Ovary (tissue), 7 donors: ENCODE measurements at regions not wholly inside any gene's neighbourhood (a gene's known extent, or its start where the extent isn't known, plus 50 kb on each side); places are given as distances from the start of the nearest gene placed in this dataset.

Experiments used
- DNase-seq, 5 donors: peaks; one replicate each; pipeline ENCODE4 v3.0.0-alpha.2; 2019 to 2020
- H3K27ac ChIP-seq, 2 donors: fragments of 200-600 bp; one replicate each; pipeline versions ENCODE4 v1.5.1 to v1.8.0; 2019 to 2022
- H3K27me3 ChIP-seq: fragments of 200-600 bp; one replicate; pipeline ENCODE4 v1.8.0; 2022
- H3K36me3 ChIP-seq: fragments of 200-600 bp; sonication (generic); one replicate; pipeline ENCODE4 v1.5.1; 2019
- H3K4me1 ChIP-seq: one replicate; pipeline ENCODE4 v1.8.1; 2013; ENCODE audit warnings: mild to moderate bottlenecking, moderate library complexity; ENCODE audit not compliant: insufficient read depth
- H3K4me3 ChIP-seq: fragments of 200-600 bp; sonication (generic); one replicate; pipeline ENCODE4 v1.5.1; 2017
- H3K9me3 ChIP-seq, 2 donors: fragments of 200-600 bp in 1 of 2; sonication (generic) in 1 of 2; one replicate each; pipeline versions ENCODE4 v1.5.1 to v1.8.1; 2013 to 2019; ENCODE audit warnings: mild to moderate bottlenecking in 1 of 2, moderate library complexity in 1 of 2
- EP300 ChIP-seq: sonication (generic); formaldehyde crosslinking; IDR thresholded peaks from one replicate; pipeline ENCODE4 v1.6.1; 2017; ENCODE audit warnings: antibody characterized with exemption
- POLR2A ChIP-seq: fragments of 450-650 bp; IDR thresholded peaks from one replicate; pipeline ENCODE4 v1.6.1; 2017; ENCODE audit warnings: antibody characterized with exemption, mild to moderate bottlenecking, moderate library complexity
- WGBS, 3 donors: extraction: QIAGEN DNeasy Blood & Tissue Kit in 1 of 3; methylation state at CpG; one replicate each; pipeline versions ENCODE4 v1.1.5 to v1.1.7; 2013 to 2017; 5-methylcytosine and 5-hydroxymethylcytosine counted together
- intact Hi-C, 4 donors: fragments of 100-400 bp; cut with DNase I; formaldehyde crosslinking; loops; one replicate each; pipeline versions ENCODE4 v1.11.0 to v1.15.1; 2022 to 2023
- TF ChIP-seq, protein P1 (sequence below), 3 donors: fragments of 450-650 bp in 2 of 3; fragments of 200-600 bp in 1 of 3; IDR thresholded peaks; one replicate each; pipeline versions ENCODE4 v1.5.1 to v1.8.0; 2016 to 2022; ENCODE audit warnings: antibody characterized with exemption in 3 of 3, mild to moderate bottlenecking in 1 of 3
- donor health status: DM: no; HTN: no; CAD: no; lungs with moderate emphysema.
- donor health status: DM: no; HTN: no; CAD: no.
- donor health status: Bipolar disorder and iron deficiency.
- donor health status: DM: no; HTN: no; CAD: no.
- donor health status: DM: yes; HTN: yes; CAD: no.

DNA sequence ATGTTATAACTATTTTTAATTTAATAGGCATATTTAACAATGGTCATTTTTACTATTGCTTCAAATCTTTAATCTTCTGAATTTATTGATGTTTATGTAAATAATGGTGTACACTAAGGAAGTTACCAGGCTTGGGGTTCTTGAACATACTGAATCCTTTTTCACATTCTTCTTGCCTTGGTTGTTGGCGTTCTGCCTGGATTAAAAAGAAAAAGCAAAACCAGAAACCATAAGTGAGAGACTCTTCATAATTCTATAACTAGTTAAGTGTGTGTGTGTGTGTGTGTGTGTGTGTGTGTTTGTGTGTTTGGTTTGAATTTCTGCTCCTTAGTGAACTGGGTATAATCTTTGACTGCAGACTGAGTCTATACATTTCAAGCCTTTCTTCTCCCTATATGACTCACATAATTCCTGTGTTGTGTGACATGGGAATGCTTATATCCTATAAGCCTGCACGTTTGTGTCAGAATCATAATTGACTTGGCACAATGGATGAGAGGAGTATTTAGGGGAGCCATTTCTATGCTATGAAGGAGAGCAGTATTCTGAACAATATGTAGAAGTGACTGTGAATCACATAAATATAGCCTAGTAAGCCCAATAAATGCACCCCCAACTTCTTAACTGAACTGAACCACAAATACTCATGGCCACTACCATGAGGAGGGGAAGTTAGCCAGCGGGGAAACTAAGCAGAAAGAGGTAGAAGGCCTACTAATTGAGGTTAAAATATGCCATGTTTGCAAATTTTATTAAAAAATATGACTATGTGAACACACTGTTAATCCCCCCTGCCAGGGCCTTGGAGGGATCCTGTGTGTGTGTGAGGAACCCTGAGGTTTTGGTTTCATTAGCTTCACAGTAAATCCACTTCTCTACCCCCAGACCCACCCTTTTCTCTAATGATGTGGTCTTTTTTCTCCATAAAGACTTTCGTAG lies 425.5 kb downstream of the BCKDHB start:
- no peaks in the 10 kb centered on the region for H3K27me3 ChIP-seq
- no peaks in the 10 kb centered on the region for H3K4me1 ChIP-seq
- WGBS, 3 donors = 73 to 83% (median 82%) methylated on average over 4 of the region's 4 CpGs
- DNase-seq = no peak
- H3K36me3 ChIP-seq = no peaks in the 10 kb centered on the region
- TF ChIP-seq EP300 (no peak), POLR2A (no peak)
- TF ChIP-seq, protein P1, sequence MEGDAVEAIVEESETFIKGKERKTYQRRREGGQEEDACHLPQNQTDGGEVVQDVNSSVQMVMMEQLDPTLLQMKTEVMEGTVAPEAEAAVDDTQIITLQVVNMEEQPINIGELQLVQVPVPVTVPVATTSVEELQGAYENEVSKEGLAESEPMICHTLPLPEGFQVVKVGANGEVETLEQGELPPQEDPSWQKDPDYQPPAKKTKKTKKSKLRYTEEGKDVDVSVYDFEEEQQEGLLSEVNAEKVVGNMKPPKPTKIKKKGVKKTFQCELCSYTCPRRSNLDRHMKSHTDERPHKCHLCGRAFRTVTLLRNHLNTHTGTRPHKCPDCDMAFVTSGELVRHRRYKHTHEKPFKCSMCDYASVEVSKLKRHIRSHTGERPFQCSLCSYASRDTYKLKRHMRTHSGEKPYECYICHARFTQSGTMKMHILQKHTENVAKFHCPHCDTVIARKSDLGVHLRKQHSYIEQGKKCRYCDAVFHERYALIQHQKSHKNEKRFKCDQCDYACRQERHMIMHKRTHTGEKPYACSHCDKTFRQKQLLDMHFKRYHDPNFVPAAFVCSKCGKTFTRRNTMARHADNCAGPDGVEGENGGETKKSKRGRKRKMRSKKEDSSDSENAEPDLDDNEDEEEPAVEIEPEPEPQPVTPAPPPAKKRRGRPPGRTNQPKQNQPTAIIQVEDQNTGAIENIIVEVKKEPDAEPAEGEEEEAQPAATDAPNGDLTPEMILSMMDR (IDR thresholded peaks at IDR 0.05) = no peak
- no peak overlapping the region for H3K4me3 ChIP-seq
- no peaks in the 10 kb centered on the region for H3K9me3 ChIP-seq
- intact Hi-C loops = no loop called here
- no peak overlapping the region for H3K27ac ChIP-seq

- intact Hi-C loops = no loop called here
Observed at GRCh38 chr6:80530103-80530502, 423.6 kb downstream of the BCKDHB start.

DNA sequence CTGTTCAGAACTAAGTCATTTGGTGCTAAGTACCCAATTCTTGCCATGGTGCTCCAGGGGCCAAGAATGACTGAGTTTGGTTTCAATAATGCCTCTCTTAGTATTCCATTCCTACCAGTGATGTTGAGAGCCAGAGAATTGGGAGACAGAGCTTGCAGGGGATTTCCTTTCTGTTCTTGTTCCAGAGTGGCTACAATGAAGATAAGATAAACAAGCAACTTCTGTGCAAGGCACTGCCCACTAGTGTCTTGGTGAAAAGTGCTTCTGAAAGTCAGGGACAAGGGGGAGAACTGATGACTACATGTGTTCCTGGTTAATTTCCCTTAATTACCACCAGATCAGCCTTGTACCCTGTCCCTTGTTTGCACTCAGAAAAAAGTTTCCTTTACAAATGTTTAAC lies 421.6 kb downstream of the BCKDHB start:
- no peak for DNase-seq
- no peaks in the 10 kb centered on the region for H3K27me3 ChIP-seq
- no peaks in the 10 kb centered on the region for H3K36me3 ChIP-seq
- no peak overlapping the region for H3K4me3 ChIP-seq
- no peak overlapping the region for H3K27ac ChIP-seq
- H3K9me3 ChIP-seq = no peaks in the 10 kb centered on the region
- intact Hi-C loops = no loop called here
- H3K4me1 ChIP-seq = peaks cover 3% of the 10 kb centered on the region
- TF ChIP-seq EP300 (no peak), POLR2A (no peak)
- TF ChIP-seq, protein P1 (IDR thresholded peaks at IDR 0.05) = no peak

More at GRCh38 chr6:80530103-80530502, 423.6 kb downstream of the BCKDHB start:
- H3K27me3 ChIP-seq = no peaks in the 10 kb centered on the region
- TF ChIP-seq, protein P1 (IDR thresholded peaks at IDR 0.05) = no peak
- no peak for TF ChIP-seq EP300
- TF ChIP-seq POLR2A = no peak
- no peaks in the 10 kb centered on the region for H3K36me3 ChIP-seq
- H3K4me3 ChIP-seq = no peak overlapping the region
- DNase-seq = no peak
- no peaks in the 10 kb centered on the region for H3K4me1 ChIP-seq
- H3K9me3 ChIP-seq = no peaks in the 10 kb centered on the region
- H3K27ac ChIP-seq = no peak overlapping the region
- WGBS, 3 donors = 90 to 91% (median 91%) methylated on average over 3 of the region's 3 CpGs

GRCh38 chr6:80527552-80528052 lies 421.1 kb downstream of the BCKDHB start:
- WGBS, 3 donors = 24 to 56% (median 33%) methylated on average over 7 of the region's 7 CpGs

More at GRCh38 chr6:80527552-80528052, 421.1 kb downstream of the BCKDHB start:
- Histone ChIP-seq H3K4me1 (peaks cover 3% of the 10 kb centered on the region), H3K27me3 (no peaks in the 10 kb centered on the region), H3K9me3 (no peaks in the 10 kb centered on the region), H3K4me3 (no peak overlapping the region), H3K27ac (no peak overlapping the region), H3K36me3 (no peaks in the 10 kb centered on the region)
- TF ChIP-seq, protein P1 (IDR thresholded peaks at IDR 0.05) = no peak
- TF ChIP-seq EP300 = no peak
- TF ChIP-seq POLR2A = no peak
- no peak for DNase-seq
- intact Hi-C loops = no loop called here
